Chondrocyte (in vitro differentiated cells): ENCODE measurements at regions not wholly inside any gene's neighbourhood (a gene's known extent, or its start where the extent isn't known, plus 50 kb on each side); places are given as distances from the start of the nearest gene placed in this dataset.

Experiments
- DNase-seq: peaks from one replicate; pipeline ENCODE4 v3.0.0; 2021; ENCODE audit warnings: mixed read lengths, low spot score
- H3K27ac Mint-ChIP-seq: one replicate; pipeline ENCODE4 v1.8.0; 2021; ENCODE audit warnings: mild to moderate bottlenecking, moderate library complexity, mixed read lengths; ENCODE audit not compliant: unreplicated experiment
- H3K27me3 Mint-ChIP-seq: 2 replicates; pipeline ENCODE4 v1.8.0; 2021; ENCODE audit warnings: low read depth, mixed read lengths
- H3K36me3 Mint-ChIP-seq: 2 replicates; pipeline ENCODE4 v1.8.0; 2021; ENCODE audit warnings: low read depth, mixed read lengths
- H3K4me1 Mint-ChIP-seq: 2 replicates; pipeline ENCODE4 v1.8.0; 2021; ENCODE audit warnings: low read depth, mild to moderate bottlenecking, mixed read lengths
- H3K4me3 Mint-ChIP-seq: one replicate; pipeline ENCODE4 v1.8.0; 2021; ENCODE audit warnings: mild to moderate bottlenecking, moderate library complexity, mixed read lengths; ENCODE audit not compliant: unreplicated experiment
- H3K9me3 Mint-ChIP-seq: 2 replicates; pipeline ENCODE4 v1.8.0; 2021; ENCODE audit warnings: low read depth, mixed read lengths
- TF ChIP-seq, protein P1 (sequence below): fragments of 200-600 bp; sonication (generic); IDR thresholded peaks from 2 replicates; pipeline ENCODE4 v1.5.0; 2021; ENCODE audit warnings: antibody characterized with exemption, mild to moderate bottlenecking, moderate library complexity

DNA sequence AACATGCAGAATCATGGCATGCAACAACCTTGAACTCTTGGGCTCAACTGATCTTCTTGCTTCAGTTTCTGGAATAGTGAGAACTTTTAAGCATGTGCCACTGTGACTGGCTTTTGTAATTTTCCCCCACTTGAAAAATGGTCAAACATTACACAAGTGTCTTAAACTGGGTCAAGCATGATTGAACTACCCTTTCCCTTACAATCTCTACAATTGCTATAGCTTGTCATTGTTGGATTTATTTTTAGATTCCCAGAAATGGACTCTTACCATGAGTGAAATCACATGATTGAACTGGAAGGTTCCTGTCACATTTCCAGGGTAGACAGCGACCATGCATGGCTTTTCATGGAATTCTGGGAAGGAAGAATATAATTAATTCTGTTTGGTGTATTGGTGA is 102.2 kb upstream of the TUBA3C start:
- peaks cover 70% of the 10 kb centered on the region for H3K9me3 Mint-ChIP-seq

DNA sequence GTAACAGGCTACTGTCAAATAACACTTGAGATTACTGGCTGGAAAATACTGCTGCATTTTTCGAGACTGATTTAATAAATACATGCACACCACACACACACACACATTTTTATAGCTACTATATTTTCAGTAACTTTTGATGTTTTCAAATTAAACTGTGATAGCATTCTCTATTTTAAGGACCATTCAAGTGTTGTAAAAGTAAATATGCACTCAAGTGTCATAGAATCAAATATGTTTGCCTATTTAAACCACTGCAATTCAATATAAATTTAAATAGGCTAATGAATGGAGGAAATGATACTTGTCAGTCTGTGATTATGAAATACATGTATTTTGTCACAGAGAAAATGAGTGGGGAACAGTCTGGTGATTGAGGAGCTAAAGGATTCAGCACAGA is 86.7 kb upstream of the TUBA3C start:
- Mint-ChIP-seq H3K4me1 (no peaks in the 10 kb centered on the region), H3K27me3 (no peaks in the 10 kb centered on the region), H3K27ac (no peak overlapping the region), H3K9me3 (peaks cover 68% of the 10 kb centered on the region), H3K4me3 (no peak overlapping the region), H3K36me3 (no peaks in the 10 kb centered on the region)
- TF ChIP-seq, protein P1, sequence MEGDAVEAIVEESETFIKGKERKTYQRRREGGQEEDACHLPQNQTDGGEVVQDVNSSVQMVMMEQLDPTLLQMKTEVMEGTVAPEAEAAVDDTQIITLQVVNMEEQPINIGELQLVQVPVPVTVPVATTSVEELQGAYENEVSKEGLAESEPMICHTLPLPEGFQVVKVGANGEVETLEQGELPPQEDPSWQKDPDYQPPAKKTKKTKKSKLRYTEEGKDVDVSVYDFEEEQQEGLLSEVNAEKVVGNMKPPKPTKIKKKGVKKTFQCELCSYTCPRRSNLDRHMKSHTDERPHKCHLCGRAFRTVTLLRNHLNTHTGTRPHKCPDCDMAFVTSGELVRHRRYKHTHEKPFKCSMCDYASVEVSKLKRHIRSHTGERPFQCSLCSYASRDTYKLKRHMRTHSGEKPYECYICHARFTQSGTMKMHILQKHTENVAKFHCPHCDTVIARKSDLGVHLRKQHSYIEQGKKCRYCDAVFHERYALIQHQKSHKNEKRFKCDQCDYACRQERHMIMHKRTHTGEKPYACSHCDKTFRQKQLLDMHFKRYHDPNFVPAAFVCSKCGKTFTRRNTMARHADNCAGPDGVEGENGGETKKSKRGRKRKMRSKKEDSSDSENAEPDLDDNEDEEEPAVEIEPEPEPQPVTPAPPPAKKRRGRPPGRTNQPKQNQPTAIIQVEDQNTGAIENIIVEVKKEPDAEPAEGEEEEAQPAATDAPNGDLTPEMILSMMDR: no peak
- DNase-seq: no peak

More for the DNA sequence above, 102.2 kb upstream of the TUBA3C start:
- no peak overlapping the region for H3K27ac Mint-ChIP-seq
- no peaks in the 10 kb centered on the region for H3K27me3 Mint-ChIP-seq
- H3K36me3 Mint-ChIP-seq: no peaks in the 10 kb centered on the region
- H3K4me1 Mint-ChIP-seq: no peaks in the 10 kb centered on the region
- H3K4me3 Mint-ChIP-seq: no peak overlapping the region
- TF ChIP-seq, protein P1: no peak
- no peak for DNase-seq

DNA sequence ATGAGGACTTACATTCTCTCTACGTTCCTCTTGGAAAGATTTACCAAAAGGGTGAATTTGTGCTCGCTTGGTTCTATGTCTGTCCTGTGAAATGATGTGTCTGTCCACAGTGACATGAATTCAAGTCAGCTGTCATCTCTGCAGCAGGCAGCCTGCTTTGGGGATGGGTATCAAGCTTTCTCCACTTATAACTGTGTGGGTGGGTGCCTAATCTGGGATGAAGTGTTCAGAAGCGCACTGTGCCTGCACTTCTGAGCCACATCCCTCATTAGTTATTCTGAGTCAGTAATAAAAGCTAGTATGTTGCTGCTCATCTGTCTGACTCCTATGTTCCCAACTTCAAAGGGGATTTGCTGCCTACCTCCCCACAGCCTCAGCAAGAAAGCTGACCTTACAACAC is 86.1 kb upstream of the TUBA3C start:
- Mint-ChIP-seq H3K36me3 (no peaks in the 10 kb centered on the region), H3K9me3 (peaks cover 70% of the 10 kb centered on the region), H3K27me3 (no peaks in the 10 kb centered on the region), H3K4me3 (no peak overlapping the region), H3K4me1 (no peaks in the 10 kb centered on the region), H3K27ac (no peak overlapping the region)
- TF ChIP-seq, protein P1: no peak
- no peak for DNase-seq

DNA sequence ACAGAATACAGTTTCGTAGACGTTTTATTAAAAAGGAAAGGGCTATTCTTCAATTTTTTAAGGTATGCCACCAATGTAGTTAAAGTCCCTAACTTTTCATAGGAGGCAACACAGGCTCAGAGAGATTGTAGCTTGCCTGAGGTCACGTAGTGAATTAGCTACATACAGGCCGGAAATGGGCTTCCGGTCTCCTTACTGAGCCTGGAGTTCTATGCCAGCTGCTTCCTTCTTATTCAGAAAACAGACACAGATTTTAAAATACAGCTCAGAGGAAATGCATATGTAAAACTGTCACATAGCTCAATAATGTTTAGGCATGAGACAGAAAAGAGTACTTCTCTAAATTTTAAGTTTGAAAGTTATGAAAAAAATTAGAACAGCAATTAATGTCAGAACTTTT is 85.4 kb upstream of the TUBA3C start:
- H3K9me3 Mint-ChIP-seq: peaks cover 66% of the 10 kb centered on the region
- TF ChIP-seq, protein P1: no peak
- DNase-seq: no peak
- no peak overlapping the region for H3K4me3 Mint-ChIP-seq
- no peaks in the 10 kb centered on the region for H3K4me1 Mint-ChIP-seq
- no peak overlapping the region for H3K27ac Mint-ChIP-seq
- no peaks in the 10 kb centered on the region for H3K36me3 Mint-ChIP-seq
- H3K27me3 Mint-ChIP-seq: no peaks in the 10 kb centered on the region

DNA sequence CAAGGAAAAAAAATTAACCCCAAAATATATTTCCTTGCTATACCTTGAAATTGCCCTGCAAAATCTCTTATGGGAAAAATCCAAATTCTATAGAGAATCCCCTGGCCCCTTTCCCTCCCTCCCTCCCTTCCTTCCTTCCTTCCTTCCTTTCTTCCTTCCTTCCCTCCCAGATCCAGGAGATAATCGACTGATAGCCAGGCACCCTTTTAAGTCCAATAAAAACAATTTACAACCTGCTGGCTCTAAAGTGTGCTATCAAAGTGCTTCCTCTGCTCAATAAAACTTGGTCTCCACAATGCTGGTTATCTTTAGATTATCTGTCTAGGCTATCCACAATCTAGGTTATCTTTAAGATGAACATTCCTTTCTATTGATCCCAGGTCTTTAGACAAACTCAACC is 83.1 kb upstream of the TUBA3C start:
- DNase-seq: no peak
- Mint-ChIP-seq H3K27ac (no peak overlapping the region), H3K27me3 (no peaks in the 10 kb centered on the region), H3K9me3 (peaks cover 60% of the 10 kb centered on the region), H3K4me3 (no peak overlapping the region), H3K4me1 (no peaks in the 10 kb centered on the region), H3K36me3 (no peaks in the 10 kb centered on the region)
- TF ChIP-seq, protein P1: no peak
